T-cell (primary cell): ENCODE measurements at regions not wholly inside any gene's neighbourhood (a gene's known extent, or its start where the extent isn't known, plus 50 kb on each side); places are given as distances from the start of the nearest gene placed in this dataset.
"Not testable (repeated sequence)": the region's sequence is repeated elsewhere in the genome, so short reads cannot be mapped to it uniquely, and the experiment has no call there.

Source experiments
- ATAC-seq, 4 experiments: fragments of 200-7000 bp in 3 of 4; fragments of 150-1000 bp in 1 of 4; cut with Tn5 transposase; replicated peaks in 1 of 4; 1 replicate in 3 of 4; 2 replicates in 1 of 4; pipeline ENCODE4 v1.10.0; 2021; ENCODE audit warnings: moderate library complexity in 3 of 4, mild to moderate bottlenecking in 2 of 4, moderate number of reproducible peaks in 1 of 4
- CTCF ChIA-PET, 2 donors: fragments of 300-600 bp; sonication (Branson Sonifier 250); formaldehyde crosslinking; loops; one replicate each; lab custom pipeline; 2022; ENCODE audit warnings: antibody characterized with exemption in 2 of 2; lab: Charles Lee
- POLR2A ChIA-PET, 2 donors: fragments of 300-600 bp; sonication (Branson Sonifier 250); formaldehyde crosslinking; loops; one replicate each; lab custom pipeline; 2022; ENCODE audit warnings: antibody characterized with exemption in 2 of 2; lab: Charles Lee
- DNase-seq, 35 experiments: peaks; one replicate each; pipeline versions ENCODE4 v3.0.0 to v3.0.0-alpha.2; 2013 to 2023
- H3K27ac ChIP-seq: one replicate; pipeline ENCODE4 v1.5.1; 2013; ENCODE audit warnings: low read length
- H3K27me3 ChIP-seq, 2 experiments: replicated peaks in 1 of 2; 1 replicate in 1 of 2; 2 replicates in 1 of 2; pipeline versions ENCODE4 v1.6.1 to v1.7.0; 2013; ENCODE audit warnings: low read length in 1 of 2, mixed read lengths in 1 of 2; ENCODE audit not compliant: control insufficient read depth in 2 of 2, insufficient read depth in 2 of 2; ENCODE audit errors: extremely low read depth in 1 of 2
- H3K36me3 ChIP-seq, 2 donors: 1 replicate in 1 of 2; 2 replicates in 1 of 2; pipeline versions ENCODE4 v1.6.1 to v1.7.0; 2013; ENCODE audit warnings: low read length in 1 of 2; ENCODE audit not compliant: control insufficient read depth in 2 of 2, insufficient read depth in 1 of 2; ENCODE audit errors: extremely low read depth in 1 of 2
- H3K4me1 ChIP-seq, 2 experiments: 1 replicate in 1 of 2; 2 replicates in 1 of 2; pipeline versions ENCODE4 v1.6.1 to v1.7.0; 2013; ENCODE audit warnings: low read length in 2 of 2, mixed read lengths in 1 of 2; ENCODE audit not compliant: insufficient read depth in 2 of 2, control insufficient read depth in 1 of 2; ENCODE audit errors: extremely low read depth in 1 of 2
- H3K4me3 ChIP-seq, 2 donors: 1 replicate in 1 of 2; 2 replicates in 1 of 2; pipeline versions ENCODE4 v1.5.1 to v1.7.0; 2013; ENCODE audit warnings: mild to moderate bottlenecking in 2 of 2, low read length in 1 of 2, moderate library complexity in 1 of 2; ENCODE audit not compliant: control insufficient read depth in 1 of 2; ENCODE audit errors: extremely low read depth in 1 of 2
- H3K9me3 ChIP-seq: 2 replicates; pipeline ENCODE4 v1.7.0; 2013
- H3K27ac Mint-ChIP-seq, 2 donors: one replicate each; pipeline ENCODE4 v1.8.0; 2020 to 2021; ENCODE audit warnings: mild to moderate bottlenecking in 2 of 2, mixed read lengths in 2 of 2
- H3K27me3 Mint-ChIP-seq, 2 donors: one replicate each; pipeline ENCODE4 v1.8.0; 2021 to 2022; ENCODE audit warnings: mixed read lengths in 2 of 2
- H3K36me3 Mint-ChIP-seq: one replicate; pipeline ENCODE4 v1.8.0; 2021; ENCODE audit warnings: mixed read lengths
- H3K4me1 Mint-ChIP-seq, 3 donors: one replicate each; pipeline ENCODE4 v1.8.0; 2020 to 2022; ENCODE audit warnings: mixed read lengths in 3 of 3, mild to moderate bottlenecking in 1 of 3
- H3K4me3 Mint-ChIP-seq, 3 donors: one replicate each; pipeline ENCODE4 v1.8.0; 2020 to 2022; ENCODE audit warnings: mild to moderate bottlenecking in 3 of 3, mixed read lengths in 3 of 3, moderate library complexity in 3 of 3
- H3K9me3 Mint-ChIP-seq, 3 donors: one replicate each; pipeline ENCODE4 v1.8.0; 2020 to 2022; ENCODE audit warnings: mixed read lengths in 3 of 3
- WGBS: methylation state at CpG from one replicate; pipeline ENCODE4 v1.1.5; 2013; ENCODE audit warnings: missing lambda C conversion rate; ENCODE audit not compliant: insufficient coverage; 5-methylcytosine and 5-hydroxymethylcytosine counted together

- Mint-ChIP-seq H3K4me1 (no peaks in the 10 kb centered on the region), H3K27ac (no peak overlapping the region), H3K4me3 (no peak overlapping the region), H3K27me3 (peaks cover 0 to 4% of the 10 kb centered on the region in 2 donors), H3K36me3 (no peaks in the 10 kb centered on the region), H3K9me3 (no peaks in the 10 kb centered on the region)
- POLR2A ChIA-PET = no interaction called here
- Histone ChIP-seq H3K27me3 (no peaks in the 10 kb centered on the region), H3K4me3 (no peak overlapping the region), H3K27ac (no peak overlapping the region), H3K4me1 (no peaks in the 10 kb centered on the region), H3K9me3 (no peaks in the 10 kb centered on the region), H3K36me3 (no peaks in the 10 kb centered on the region)
- CTCF ChIA-PET = no interaction called here
- DNase-seq (no peak), ATAC-seq (no peak)
- WGBS = 91% methylated on average over 7 of the region's 12 CpGs
These were observed 416.0 kb downstream of the ICE1 start for GRCh38 chr5:5838493-5838892.

- H3K4me1 ChIP-seq, H3K9me3 Mint-ChIP-seq, H3K36me3 ChIP-seq, CTCF ChIA-PET, H3K27ac ChIP-seq, H3K4me1 Mint-ChIP-seq, H3K27ac Mint-ChIP-seq, H3K4me3 Mint-ChIP-seq, DNase-seq, ATAC-seq, H3K4me3 ChIP-seq, H3K9me3 ChIP-seq, H3K36me3 Mint-ChIP-seq: not testable (repeated sequence)
- WGBS = 97% methylated on average over 3 of the region's 6 CpGs
- H3K27me3 ChIP-seq = peaks cover 0 to 11% of the 10 kb centered on the region in 2 experiments
- POLR2A ChIA-PET = interaction anchor here in 1 of 2 donors (0.7 kb wide), 1 partner anchor 33 kb away, joined by 4 read pairs; no protein-coding TSS in a partner anchor
- peaks cover 0 to 20% of the 10 kb centered on the region in 2 donors for H3K27me3 Mint-ChIP-seq
These were observed 409.1 kb downstream of the ICE1 start for GRCh38 chr5:5831622-5832021.

GRCh38 chr5:5828619-5829018, 406.1 kb downstream of the ICE1 start:
- no peak overlapping the region for H3K4me3 Mint-ChIP-seq
- H3K36me3 ChIP-seq = no peaks in the 10 kb centered on the region
- peaks cover 0 to 11% of the 10 kb centered on the region in 2 experiments for H3K27me3 ChIP-seq
- H3K4me1 Mint-ChIP-seq = no peaks in the 10 kb centered on the region
- H3K9me3 ChIP-seq = no peaks in the 10 kb centered on the region
- H3K27ac Mint-ChIP-seq = no peak overlapping the region
- 67% methylated on average over 5 of the region's 5 CpGs for WGBS
- no peak overlapping the region for H3K27ac ChIP-seq
- H3K4me3 ChIP-seq = no peak overlapping the region
- H3K9me3 Mint-ChIP-seq = peaks cover 0 to 4% (median 0%) of the 10 kb centered on the region in 3 donors
- H3K36me3 Mint-ChIP-seq = no peaks in the 10 kb centered on the region
- ChIA-PET CTCF (no interaction called here), POLR2A (no interaction called here)
- ATAC-seq (no peak), DNase-seq (no peak)
- peaks cover 0 to 28% of the 10 kb centered on the region in 2 donors for H3K27me3 Mint-ChIP-seq
- H3K4me1 ChIP-seq = no peaks in the 10 kb centered on the region

- Mint-ChIP-seq H3K4me1 (no peaks in the 10 kb centered on the region), H3K27ac (no peak overlapping the region), H3K9me3 (peaks cover 0 to 4% (median 0%) of the 10 kb centered on the region in 3 donors), H3K4me3 (no peak overlapping the region), H3K36me3 (no peaks in the 10 kb centered on the region), H3K27me3 (peaks cover 0 to 28% of the 10 kb centered on the region in 2 donors)
- CTCF ChIA-PET = no interaction called here
- Histone ChIP-seq H3K4me3 (no peak overlapping the region), H3K9me3 (no peaks in the 10 kb centered on the region), H3K27ac (no peak overlapping the region), H3K27me3 (peaks cover 0 to 15% of the 10 kb centered on the region in 2 experiments), H3K36me3 (no peaks in the 10 kb centered on the region), H3K4me1 (no peaks in the 10 kb centered on the region)
- ATAC-seq (no peak), DNase-seq (no peak)
- POLR2A ChIA-PET = no interaction called here
- WGBS = 71% methylated on average over 6 of the region's 6 CpGs
These were observed 404.4 kb downstream of the ICE1 start for GRCh38 chr5:5826911-5827310.

GRCh38 chr5:5822729-5823257, 400.3 kb downstream of the ICE1 start:
- Histone ChIP-seq H3K4me3 (no peak overlapping the region), H3K9me3 (no peaks in the 10 kb centered on the region), H3K27ac (no peak overlapping the region), H3K4me1 (no peaks in the 10 kb centered on the region), H3K36me3 (no peaks in the 10 kb centered on the region), H3K27me3 (peaks cover 0 to 4% of the 10 kb centered on the region in 2 experiments)
- ChIA-PET CTCF (interaction anchor here in 1 of 2 donors (0.6 kb wide), 1 partner anchor 85 kb away, joined by 6 read pairs; no protein-coding TSS in a partner anchor), POLR2A (no interaction called here)
- DNase-seq (no peak), ATAC-seq (no peak)
- H3K27me3 Mint-ChIP-seq = peaks cover 0 to 10% of the 10 kb centered on the region in 2 donors
- no peak overlapping the region for H3K27ac Mint-ChIP-seq
- H3K4me3 Mint-ChIP-seq = no peak overlapping the region
- WGBS = 100% methylated on average over 1 of the region's 3 CpGs
- H3K36me3 Mint-ChIP-seq = no peaks in the 10 kb centered on the region
- H3K4me1 Mint-ChIP-seq = no peaks in the 10 kb centered on the region
- peaks cover 0 to 3% (median 0%) of the 10 kb centered on the region in 3 donors for H3K9me3 Mint-ChIP-seq

- H3K4me3 Mint-ChIP-seq = no peak overlapping the region
- H3K27ac Mint-ChIP-seq = no peak overlapping the region
- peaks cover 0 to 3% (median 0%) of the 10 kb centered on the region in 3 donors for H3K9me3 Mint-ChIP-seq
- Histone ChIP-seq H3K9me3 (no peaks in the 10 kb centered on the region), H3K36me3 (no peaks in the 10 kb centered on the region), H3K4me3 (no peak overlapping the region), H3K4me1 (no peaks in the 10 kb centered on the region), H3K27me3 (no peaks in the 10 kb centered on the region), H3K27ac (no peak overlapping the region)
- ChIA-PET POLR2A (no interaction called here), CTCF (no interaction called here)
- DNase-seq = no peak
- H3K27me3 Mint-ChIP-seq = peaks cover 0 to 4% of the 10 kb centered on the region in 2 donors
- ATAC-seq = no peak
- no peaks in the 10 kb centered on the region for H3K36me3 Mint-ChIP-seq
- no peaks in the 10 kb centered on the region for H3K4me1 Mint-ChIP-seq
These were observed 394.5 kb downstream of the ICE1 start for GRCh38 chr5:5816960-5817359.

GRCh38 chr5:5813441-5813840, 391.0 kb downstream of the ICE1 start:
- peaks cover 0 to 4% of the 10 kb centered on the region in 2 donors for H3K27me3 Mint-ChIP-seq
- no CpG with 5 or more reads among the region's 5 CpGs for WGBS
- H3K27ac Mint-ChIP-seq = no peak overlapping the region
- H3K4me1 ChIP-seq = no peaks in the 10 kb centered on the region
- no peak overlapping the region for H3K4me3 Mint-ChIP-seq
- H3K27ac ChIP-seq = no peak overlapping the region
- no peaks in the 10 kb centered on the region for H3K36me3 ChIP-seq
- no peaks in the 10 kb centered on the region for H3K36me3 Mint-ChIP-seq
- ATAC-seq (no peak), DNase-seq (no peak)
- no peaks in the 10 kb centered on the region for H3K9me3 ChIP-seq
- no peaks in the 10 kb centered on the region for H3K4me1 Mint-ChIP-seq
- POLR2A ChIA-PET = no interaction called here
- H3K27me3 ChIP-seq = no peaks in the 10 kb centered on the region
- no peaks in the 10 kb centered on the region for H3K9me3 Mint-ChIP-seq
- CTCF ChIA-PET = no interaction called here
- no peak overlapping the region for H3K4me3 ChIP-seq
